H4 (cell line): ENCODE measurements at regions not wholly inside any gene's neighbourhood (a gene's known extent, or its start where the extent isn't known, plus 50 kb on each side); places are given as distances from the start of the nearest gene placed in this dataset.
A peak's percentile ranks its signal among the peaks of the same experiment; 100 is the strongest.

ENCODE experiments used
- DNase-seq: peaks from one replicate; pipeline ENCODE4 v3.0.0-alpha.2; 2015; ENCODE audit warnings: low spot score

DNA sequence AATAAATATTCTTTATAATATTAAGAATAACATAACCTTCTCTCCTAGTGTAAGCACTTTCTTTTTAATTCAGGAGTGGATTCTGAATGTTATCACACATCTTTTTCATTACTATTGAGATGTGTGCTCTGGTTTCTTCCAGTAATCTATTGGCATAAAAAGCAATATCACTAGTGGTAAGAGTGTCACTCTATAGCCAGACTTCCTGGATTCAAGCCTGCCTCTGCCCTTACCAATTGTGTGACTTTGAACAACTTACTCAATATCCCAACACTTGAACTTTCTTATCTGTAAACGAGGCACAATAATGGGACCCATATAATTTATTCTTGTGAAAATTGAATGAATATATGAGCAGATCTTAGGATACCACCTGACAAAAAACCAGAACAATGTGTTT lies 71.0 kb downstream of the SEM1 start:
- no peak for DNase-seq

DNA sequence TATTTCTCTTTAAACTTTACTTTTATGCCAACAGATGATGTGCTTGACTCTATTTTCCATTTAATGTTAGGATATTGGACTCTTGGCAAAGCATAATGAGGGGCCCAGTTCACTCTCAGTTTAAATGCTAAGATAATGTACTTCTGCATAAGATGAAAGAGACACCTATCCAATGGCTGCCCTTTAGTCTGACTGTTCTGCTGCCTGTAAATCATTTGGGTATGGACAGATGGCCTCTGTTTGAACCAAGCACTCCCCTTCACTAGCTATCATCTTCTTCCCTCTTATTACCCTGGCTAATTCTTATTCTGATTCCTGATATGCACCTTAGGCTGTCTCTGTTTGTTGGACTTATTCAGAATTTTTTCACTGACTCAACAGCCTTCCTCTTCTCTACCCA lies 72.1 kb downstream of the SEM1 start:
- no peak for DNase-seq

DNA sequence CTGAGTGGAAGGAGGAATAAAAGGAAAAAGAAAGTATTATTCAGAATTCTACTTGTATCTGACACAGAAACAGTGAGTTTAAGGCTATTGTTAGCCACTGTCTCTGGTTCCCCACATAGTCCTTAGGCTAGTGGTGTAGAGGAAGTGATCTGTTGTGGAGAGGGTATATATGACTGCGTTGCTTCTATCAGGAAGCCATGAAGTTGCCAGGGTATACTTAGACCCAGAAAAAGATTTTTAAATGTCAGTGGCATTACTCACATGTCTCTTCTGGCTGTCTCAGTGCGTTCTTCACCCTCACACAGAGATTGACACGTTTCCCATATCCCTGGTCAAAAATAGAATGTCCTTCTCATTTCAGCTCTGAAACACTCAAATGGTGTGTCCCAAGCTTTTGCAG lies 72.7 kb downstream of the SEM1 start:
- DNase-seq, result no peak

DNA sequence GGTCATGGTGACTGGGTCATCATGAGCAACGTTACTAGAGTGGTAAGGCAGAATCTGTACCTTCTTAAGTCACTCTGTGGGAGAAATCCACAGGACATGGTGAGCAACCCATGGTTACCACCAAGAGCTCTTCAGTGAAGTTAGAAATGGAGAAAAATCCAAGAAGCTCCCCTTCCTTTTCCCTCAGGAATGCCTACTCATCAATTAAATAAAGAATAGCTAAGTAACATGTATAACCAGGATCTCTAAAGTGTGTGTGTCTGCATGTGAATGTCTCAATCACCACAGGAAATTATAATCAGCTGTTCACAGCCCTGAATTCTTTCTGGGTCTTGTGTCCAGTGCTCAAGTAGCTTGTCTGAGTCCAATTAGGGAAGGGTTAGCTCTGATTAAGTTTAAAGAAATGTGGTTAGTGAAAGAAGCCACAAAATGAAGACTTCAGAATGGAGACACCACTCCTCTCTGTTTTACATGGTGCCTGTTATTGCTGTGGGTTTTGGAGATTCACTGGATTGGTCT lies 73.2 kb downstream of the SEM1 start:
- DNase-seq, result no peak

DNA sequence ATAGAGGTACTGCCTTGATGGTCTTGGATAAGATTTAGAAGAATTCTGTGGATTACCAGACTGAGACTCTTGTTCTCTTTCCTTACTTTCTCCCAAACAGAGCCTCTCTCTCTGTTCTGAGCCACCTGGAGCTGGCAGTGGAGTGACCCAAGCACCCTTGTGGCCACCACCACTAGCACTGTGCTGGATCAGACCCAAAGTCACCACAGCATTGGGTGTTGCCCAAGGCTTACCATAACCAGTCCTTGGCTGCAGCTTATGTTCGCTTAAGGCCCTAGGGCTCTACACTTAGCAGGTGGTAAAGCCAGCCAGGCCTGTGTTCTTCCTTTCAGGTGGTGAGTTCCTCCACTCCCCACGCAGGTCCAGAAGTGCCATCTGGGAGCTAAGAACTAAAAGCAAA lies 79.8 kb downstream of the SEM1 start:
- no peak for DNase-seq

DNA sequence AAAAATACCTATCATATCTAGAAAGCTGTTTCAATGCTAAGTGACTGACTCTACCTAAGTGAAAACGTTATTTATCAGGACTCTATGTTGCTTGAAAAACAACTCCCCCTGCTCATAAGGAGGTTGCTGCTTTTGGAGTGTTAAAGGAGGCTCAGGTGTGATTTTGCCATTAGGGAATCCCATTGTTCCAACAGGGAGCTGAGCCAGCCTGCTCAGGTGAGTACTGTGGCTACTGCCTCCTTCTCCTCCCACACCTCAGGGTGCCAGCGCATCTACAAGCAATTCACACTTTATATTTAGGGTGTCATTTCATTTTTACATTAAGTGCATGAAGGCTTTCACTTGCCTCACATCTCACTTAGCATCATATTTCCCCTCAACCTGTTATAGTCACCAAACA lies 84.7 kb downstream of the SEM1 start:
- no peak for DNase-seq

DNA sequence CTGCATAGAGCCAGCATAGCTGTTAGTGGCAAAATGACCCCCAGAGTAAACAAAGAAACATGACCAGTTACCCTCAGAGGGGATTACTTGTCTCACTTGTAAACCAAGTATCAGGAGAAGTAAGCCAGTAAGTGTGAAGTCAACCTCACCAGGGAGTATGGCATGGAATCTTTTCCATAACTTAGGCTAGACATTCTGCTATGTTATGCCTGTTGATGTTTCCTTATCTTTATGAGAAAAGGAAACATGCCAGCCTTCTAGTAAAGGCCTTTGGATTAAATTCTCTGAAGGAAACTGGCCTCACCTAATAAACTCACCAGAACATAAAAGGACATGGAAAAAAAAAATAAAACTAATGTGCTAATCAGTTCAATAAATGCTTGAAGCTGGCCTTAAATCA lies 87.7 kb downstream of the SEM1 start:
- DNase-seq, result no peak

DNA sequence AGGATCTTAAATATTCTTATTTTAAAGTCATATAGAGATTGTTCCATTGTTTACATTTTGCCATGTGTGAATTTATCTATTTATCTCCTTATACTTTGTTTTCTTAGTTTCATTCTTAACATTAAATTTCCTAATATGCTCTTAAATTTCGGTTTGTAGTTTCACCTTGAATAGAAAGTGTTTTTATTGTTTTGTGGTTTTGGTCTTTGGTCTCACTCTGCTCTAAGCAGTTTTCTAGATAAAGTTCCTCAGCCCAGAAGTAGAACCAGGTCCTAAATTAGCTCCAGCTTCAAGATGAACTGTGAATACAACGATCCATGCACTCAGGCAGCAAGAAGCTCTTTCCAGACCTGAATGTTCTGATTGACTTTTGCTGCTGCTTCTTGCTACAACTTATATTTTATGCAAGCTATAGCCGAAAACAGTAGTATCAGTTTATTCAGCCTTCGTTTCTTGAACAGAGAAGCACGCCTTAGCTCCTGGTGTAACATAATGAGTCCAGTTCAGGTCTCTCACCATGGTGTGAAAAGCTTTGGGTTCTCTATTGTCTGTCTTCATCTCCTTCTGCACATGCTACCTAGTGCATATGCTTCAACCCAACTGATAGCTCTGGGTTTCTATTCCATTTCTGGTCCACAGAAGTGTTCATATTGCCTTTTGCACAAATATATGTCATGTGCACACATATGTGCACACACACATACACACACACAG lies 95.3 kb downstream of the SEM1 start:
- no peak for DNase-seq

DNA sequence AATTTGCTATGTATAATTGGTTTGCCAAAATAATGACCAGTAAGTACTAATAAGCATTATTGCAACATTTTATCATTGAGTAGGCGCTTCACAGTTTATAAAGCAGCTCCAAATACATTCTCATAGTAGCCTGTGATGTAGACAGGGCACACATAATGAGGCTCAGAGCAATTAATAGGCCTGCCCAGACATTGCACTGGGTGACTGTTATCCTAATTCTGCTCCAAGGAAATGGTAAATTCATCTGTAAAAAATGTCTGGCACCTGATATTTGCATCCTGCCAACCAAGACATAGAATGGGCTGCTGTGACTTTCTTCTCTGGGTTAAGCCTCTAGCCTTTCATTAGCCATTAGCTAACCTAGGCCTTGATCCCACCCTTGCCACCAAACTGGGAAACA lies 97.6 kb downstream of the SEM1 start:
- no peak for DNase-seq

DNA sequence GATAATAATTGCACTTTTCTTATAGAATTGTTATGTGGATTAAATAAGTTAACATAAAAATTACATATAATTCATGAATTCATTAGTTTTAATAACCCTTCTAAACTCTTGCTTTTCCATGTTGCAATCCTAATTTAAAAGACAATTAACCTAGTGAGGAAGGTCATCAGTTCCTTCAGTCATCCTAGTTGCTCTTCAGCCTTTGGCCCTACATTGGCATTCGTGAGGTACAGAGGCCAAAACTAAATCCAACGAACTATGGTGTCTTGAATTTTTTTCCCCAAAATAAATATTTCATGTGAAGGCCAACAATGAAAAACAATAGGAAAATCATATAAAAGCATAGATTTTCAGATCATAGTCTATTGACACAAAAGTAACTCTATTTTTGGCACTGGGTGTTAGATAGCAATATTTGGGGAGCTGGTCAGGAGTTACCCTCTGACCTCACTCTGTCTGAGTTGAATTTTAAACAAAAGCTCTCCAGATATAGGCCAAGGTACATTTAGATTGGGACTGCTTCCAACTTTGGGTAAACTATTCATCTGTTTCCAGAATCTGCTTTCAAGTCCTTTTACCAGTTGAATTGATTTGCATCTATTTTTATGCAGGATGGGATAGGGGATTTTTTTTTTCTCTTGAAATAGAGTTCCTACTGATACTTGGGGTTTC lies 104.5 kb downstream of the SEM1 start:
- no peak for DNase-seq

DNA sequence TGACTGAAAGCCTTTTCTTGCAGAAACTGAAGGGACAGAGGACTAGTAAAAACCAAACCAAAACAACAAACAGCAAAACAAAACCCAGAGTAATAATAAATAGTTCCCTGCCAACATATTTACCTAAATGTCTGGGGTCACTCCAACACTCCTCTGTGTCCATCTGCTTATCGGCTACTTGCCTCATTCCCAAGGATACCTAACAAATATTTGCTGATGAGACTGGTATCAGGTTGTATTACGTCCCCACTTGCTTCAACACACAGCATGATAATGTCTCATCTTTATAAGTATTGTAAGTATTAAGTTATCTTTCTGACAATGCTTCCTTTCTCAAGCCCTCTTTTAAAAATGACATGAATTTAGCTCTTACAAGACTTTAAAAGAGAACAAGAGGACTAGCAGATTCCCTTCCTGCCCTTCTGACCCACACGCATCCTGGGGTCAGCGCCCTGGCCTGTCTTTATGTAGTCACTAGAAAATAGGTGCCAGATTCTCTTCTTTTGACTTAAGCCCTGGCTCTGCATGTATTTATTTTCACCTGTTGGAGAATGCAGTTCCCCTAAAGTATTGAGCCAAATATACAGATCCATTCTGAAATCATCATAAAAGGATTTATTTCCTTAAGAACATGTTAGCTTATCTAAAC lies 110.2 kb downstream of the SEM1 start:
- DNase-seq, result no peak

DNA sequence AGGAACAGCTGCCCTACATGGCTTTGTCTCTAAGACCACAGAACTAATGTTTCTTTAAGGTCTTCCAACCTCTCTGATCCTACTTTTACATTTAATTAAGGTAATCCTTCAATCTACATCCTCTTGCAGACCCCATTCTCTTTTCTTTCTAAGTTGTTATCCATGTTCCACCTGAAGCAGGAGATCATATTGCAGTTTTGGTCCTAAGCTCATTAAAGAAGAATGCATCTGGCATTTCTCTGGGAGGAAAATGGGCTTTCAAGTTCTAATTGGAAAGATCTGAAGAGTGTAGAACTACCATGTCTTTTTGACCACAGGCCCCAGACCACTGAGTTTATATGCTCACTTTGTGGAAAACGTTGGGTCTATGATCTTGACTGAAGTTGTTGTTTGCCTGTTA lies 111.2 kb downstream of the SEM1 start:
- no peak for DNase-seq

DNA sequence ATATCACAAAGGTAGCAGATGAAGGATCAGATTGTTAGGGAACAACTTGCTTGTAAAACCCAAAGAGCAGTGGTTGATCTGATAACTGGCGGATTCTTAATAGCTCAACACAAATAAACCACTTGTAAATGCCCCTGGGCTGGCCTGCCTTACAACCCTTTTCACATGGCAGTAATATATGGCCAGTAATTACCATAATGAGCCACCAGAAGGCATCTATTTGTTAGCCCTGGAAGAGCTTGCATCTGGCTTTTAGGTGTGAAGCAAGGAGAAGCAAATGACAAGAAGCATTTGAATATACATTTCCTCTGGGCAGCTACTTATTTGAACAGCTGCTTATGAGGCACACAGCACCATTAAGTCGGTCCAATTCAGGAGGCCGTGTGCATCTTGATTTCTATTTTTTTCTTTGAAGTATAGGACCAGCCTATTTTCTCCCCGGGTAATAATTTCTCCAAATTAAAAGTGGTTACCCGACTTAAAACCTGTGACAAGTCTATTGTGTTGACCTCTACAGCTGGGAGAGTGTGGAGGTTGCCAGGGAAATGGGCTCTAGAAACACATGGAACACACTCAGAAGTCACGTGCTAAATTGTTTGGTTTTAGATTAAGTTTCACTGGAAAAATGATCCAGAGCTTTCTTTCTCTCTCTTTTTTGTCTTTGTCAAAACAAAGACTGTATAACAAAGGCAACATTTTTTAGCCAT lies 113.4 kb downstream of the SEM1 start:
- peak; percentile 54 for DNase-seq

DNA sequence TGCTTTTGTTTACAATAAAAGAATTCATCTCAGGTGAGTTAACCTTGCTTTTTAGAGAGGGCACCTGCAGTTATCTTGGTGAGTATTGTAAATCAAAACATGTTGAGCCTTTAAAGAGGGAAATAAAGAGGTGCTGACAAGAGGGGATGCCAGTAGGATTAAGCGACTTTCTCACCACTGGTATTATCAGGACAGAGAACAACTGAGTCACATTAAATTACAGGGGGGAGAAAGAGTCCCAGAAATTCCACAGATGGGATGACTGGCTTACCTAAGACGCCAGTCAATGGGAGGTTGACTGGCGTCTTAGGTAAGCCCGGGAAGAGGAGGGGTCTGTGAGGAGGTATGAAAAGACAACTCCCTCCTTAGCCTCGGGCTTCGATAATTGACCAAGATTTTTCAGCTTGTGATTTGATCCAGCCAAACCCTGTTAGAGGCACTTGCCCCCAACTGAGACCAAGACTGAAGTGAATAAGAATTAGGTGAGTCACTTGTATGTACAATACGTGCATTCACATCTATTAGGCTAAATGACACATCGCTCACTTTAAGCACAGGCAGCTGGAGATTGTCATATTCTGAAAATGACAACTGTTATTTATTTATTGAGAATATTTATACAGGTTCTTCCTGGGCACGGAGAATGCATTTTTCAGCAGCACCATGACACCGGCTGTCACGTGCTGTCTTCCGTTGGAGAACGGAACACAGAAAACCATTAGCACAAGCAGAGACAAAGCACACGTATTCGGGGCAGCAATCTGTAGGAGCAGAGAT lies 117.6 kb downstream of the SEM1 start:
- no peak for DNase-seq

DNA sequence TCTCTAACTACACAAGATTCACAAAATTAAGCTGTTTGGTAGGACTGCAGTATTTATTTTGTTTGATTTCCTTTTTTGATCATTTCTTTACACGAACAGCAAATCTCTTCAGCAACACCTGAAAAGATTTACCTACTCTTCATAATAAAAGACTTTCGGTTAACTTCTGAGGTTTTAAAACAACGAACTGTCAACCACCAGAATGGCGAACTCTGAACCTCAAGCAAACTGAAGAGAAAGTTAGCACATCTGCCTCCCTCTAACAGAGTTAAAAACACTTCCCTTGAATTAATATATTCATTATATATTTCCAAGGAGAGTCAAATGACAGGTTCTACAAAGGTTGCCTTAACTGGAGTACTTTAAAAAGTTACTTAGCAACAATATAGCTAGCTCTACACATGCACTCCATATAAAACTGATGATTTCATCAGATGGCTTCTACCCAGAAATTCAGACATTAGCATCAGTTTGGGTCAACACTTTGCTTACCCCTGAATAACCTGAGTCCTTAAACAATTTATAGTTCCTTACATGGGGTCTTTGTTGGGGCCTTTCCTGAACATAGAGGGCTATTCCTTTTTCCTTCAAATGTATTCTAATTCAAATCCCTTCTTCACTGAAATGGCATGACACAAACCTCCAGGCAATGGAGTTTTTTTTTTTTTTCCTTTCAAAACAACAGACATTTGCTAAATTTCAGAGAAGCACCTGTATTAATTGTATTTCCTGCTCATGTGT lies 118.3 kb downstream of the SEM1 start:
- DNase-seq, result no peak

DNA sequence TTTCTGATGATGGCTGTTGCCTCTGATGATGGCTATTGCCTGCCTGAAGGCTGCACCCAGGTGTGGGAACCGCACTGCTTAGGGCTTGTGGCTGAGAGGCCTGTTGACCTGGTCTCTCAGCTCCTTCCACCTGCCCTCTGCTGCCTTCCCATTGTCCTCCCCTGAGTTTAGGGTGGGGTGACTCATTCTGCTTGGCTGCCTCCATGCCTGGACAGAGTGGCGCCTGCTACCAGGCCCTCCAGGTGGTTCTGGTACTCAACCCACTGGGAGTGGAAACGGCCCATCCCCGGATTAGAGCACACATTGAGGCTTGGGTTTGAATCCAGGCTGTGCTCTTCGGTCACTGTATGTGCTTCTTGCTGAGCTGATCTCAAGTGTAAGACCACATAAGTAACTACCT lies 120.6 kb downstream of the SEM1 start:
- DNase-seq, result no peak

DNA sequence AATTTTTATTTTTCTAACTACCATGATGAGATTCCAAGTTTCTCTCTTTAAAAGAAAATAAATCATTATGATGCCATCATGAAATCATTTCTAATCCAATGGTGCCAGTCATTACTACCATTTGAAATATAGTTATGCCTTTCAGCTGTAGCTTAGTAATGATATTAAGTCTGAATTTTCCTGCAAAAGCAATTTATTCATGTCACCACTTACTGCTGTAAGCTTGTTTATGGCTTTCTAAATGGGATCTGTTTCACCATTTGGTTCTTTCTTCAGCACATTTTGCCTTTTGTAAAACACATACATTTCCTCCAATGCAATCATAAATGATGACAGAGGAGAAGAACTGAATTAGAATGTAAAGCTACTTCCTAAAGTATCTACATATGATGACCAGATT lies 130.5 kb downstream of the SEM1 start:
- no peak for DNase-seq

DNA sequence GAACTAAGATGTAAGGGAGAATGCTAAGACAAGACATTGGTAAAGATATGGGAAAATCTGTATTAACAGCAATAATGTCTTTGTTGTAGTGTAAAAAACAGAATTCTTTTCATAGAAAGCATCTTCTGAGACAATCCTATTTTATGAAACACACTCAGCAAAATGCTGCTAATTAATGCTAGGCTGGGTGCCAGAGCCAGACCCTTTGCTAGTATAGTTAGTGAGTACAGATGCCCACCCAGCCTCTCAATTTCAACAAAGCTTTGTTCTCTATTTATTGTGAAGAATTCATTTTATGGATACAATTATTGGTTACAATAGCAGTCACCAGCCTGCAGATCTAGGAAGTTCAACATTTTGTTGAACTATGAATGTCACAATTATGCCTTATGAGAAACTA lies 131.0 kb downstream of the SEM1 start:
- no peak for DNase-seq

DNA sequence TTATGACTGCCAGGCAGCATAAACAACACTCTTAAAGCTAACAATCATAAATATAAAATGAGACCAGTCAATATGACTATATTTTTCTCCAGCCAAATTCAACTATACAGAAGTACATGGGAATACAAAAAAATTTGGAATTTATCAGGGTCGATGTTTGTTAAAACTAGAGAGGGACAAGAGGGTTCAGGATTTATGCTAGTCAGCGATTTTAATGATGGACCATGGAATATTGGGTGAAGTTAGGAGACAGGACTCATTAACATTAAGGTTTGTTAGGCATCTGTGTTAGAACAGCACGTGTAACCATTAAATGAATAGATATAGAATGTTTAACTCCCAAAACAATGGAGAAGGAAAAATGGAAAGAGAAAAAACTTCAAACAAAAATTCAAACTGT lies 146.2 kb downstream of the SEM1 start:
- DNase-seq, result no peak

DNA sequence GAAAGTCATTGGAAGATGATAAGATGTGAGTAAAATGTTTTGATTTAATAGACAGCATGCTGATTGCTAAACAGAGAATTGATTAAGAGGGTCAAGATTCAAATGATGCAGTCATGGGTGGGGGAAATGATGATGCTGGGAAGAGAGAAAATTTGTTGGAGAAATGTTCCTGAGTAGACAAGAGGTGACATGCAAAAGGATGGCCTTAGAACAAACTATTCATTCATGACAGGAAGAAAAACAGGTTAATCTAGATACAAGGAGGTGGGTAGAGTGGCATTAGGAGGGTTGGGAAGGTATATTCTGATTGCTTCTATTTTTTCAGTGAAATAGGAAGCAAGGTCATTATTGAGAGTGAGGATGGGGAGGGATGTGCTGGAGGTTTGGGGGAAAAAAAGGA lies 146.7 kb downstream of the SEM1 start:
- no peak for DNase-seq

DNA sequence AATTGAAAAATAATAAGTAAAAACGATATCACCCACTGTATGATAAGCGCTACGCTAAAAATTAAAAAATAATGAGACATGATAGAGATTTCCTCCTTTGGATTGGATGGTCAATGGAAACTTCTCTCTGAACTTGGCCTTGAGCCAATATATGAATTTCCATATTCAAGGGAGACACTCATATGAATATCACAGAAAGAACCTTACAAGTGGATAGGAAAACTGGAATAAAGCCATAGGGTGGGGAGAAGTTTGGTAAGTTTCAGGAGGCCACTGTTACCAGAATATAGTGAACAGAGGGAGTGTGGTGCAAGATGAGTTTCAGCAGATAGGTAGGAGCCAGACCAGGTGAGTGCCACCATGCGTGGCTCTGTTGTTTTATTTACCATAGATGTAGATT lies 147.2 kb downstream of the SEM1 start:
- no peak for DNase-seq
